IMR-90 (cell line): ENCODE measurements at regions not wholly inside any gene's neighbourhood (a gene's known extent, or its start where the extent isn't known, plus 50 kb on each side); places are given as distances from the start of the nearest gene placed in this dataset.

Experiments used
- ATAC-seq: fragments of 200-7000 bp; cut with Tn5 transposase; 2 replicates; pipeline ENCODE4 v1.9.1; 2020; ENCODE audit warnings: low read depth, mild to moderate bottlenecking, moderate library complexity
- BruUV-seq: library from RNA; stranded (reverse); fragments of 400-500 nt; replicated peaks from 2 replicates; lab custom pipeline; 2021; lab: Mats Ljungman, UMichigan
- CTCF ChIA-PET: fragments of 300-600 bp; formaldehyde crosslinking; extraction: SDS; loops from one replicate; lab custom pipeline; 2021; ENCODE audit warnings: antibody characterized with exemption; lab: Yijun Ruan, JAX
- POLR2A ChIA-PET: fragments of 300-600 bp; sonication (Branson Sonifier 250); formaldehyde crosslinking; loops from one replicate; lab custom pipeline; 2022; ENCODE audit warnings: antibody characterized with exemption; ENCODE audit not compliant: unreplicated experiment; lab: Charles Lee
- DNase-seq: peaks from one replicate; pipeline ENCODE4 v3.0.0; 2013
- H2AFZ ChIP-seq: replicated peaks from 2 replicates; pipeline ENCODE3; 2013; ENCODE audit warnings: low read length, mild to moderate bottlenecking; ENCODE audit not compliant: poor library complexity
- H2AK5ac ChIP-seq: 2 replicates; pipeline ENCODE4 v1.6.1; 2013; ENCODE audit warnings: low read depth, low read length, inconsistent platforms
- H2AK9ac ChIP-seq: replicated peaks from 2 replicates; pipeline ENCODE3; 2013; ENCODE audit warnings: mild to moderate bottlenecking, low read depth, low read length, moderate library complexity; ENCODE audit not compliant: poor library complexity
- H2BK120ac ChIP-seq: 2 replicates; pipeline ENCODE4 v1.6.1; 2013; ENCODE audit warnings: low read depth, low read length, inconsistent platforms
- H2BK15ac ChIP-seq: 3 replicates; pipeline ENCODE4 v1.6.1; 2013; ENCODE audit warnings: low read depth, low read length, inconsistent platforms
- H2BK20ac ChIP-seq: 2 replicates; pipeline ENCODE4 v1.6.1; 2013; ENCODE audit warnings: low read depth, mild to moderate bottlenecking, inconsistent platforms, low read length, moderate library complexity
- H2BK5ac ChIP-seq: 2 replicates; pipeline ENCODE4 v1.6.1; 2013; ENCODE audit warnings: mild to moderate bottlenecking, low read depth, low read length, inconsistent platforms; ENCODE audit not compliant: poor library complexity, severe bottlenecking
- H3K14ac ChIP-seq: replicated peaks from 2 replicates; pipeline ENCODE4 v1.6.1; 2013; ENCODE audit warnings: low read depth, low read length, inconsistent platforms
- H3K18ac ChIP-seq: 2 replicates; pipeline ENCODE4 v1.6.1; 2013; ENCODE audit warnings: low read depth, low read length, control low read depth
- H3K23ac ChIP-seq: 2 replicates; pipeline ENCODE4 v1.6.1; 2013; ENCODE audit warnings: low read depth, low read length, inconsistent platforms
- H3K27ac ChIP-seq: 2 replicates; pipeline ENCODE4 v1.5.1; 2013; ENCODE audit warnings: mild to moderate bottlenecking, control low read depth, low read length; ENCODE audit not compliant: insufficient read depth
- H3K27me3 ChIP-seq: 2 replicates; pipeline ENCODE4 v1.6.1; 2013; ENCODE audit warnings: low read length; ENCODE audit not compliant: control insufficient read depth, insufficient read depth
- H3K36me3 ChIP-seq: 2 replicates; pipeline ENCODE4 v1.6.1; 2013; ENCODE audit warnings: low read length, mixed read lengths; ENCODE audit not compliant: control insufficient read depth, insufficient read depth
- H3K4ac ChIP-seq: 2 replicates; pipeline ENCODE4 v1.6.1; 2013; ENCODE audit warnings: low read depth, low read length, inconsistent platforms
- H3K4me1 ChIP-seq: 2 replicates; pipeline ENCODE4 v1.6.1; 2013; ENCODE audit warnings: low read length, mixed read lengths; ENCODE audit not compliant: control insufficient read depth, insufficient read depth
- H3K4me2 ChIP-seq: 2 replicates; pipeline ENCODE4 v1.6.1; 2013; ENCODE audit warnings: low read depth, mild to moderate bottlenecking, control low read depth, low read length, moderate library complexity
- H3K4me3 ChIP-seq: 2 replicates; pipeline ENCODE4 v1.5.1; 2013; ENCODE audit warnings: low read depth, mild to moderate bottlenecking, control low read depth, low read length, moderate library complexity; ENCODE audit not compliant: insufficient read depth
- H3K56ac ChIP-seq: 2 replicates; pipeline ENCODE4 v1.6.1; 2013; ENCODE audit warnings: low read length, inconsistent platforms; ENCODE audit not compliant: insufficient read depth; ENCODE audit errors: extremely low read depth
- H3K79me1 ChIP-seq, 2 experiments: 2 replicates each; pipeline ENCODE4 v1.6.1; 2013; ENCODE audit warnings: low read length in 2 of 2, inconsistent platforms in 1 of 2, low read depth in 1 of 2
- H3K9ac ChIP-seq: 2 replicates; pipeline ENCODE4 v1.6.1; 2013; ENCODE audit warnings: low read depth, low read length, control low read depth
- H3K9me1 ChIP-seq: 2 replicates; pipeline ENCODE4 v1.6.1; 2013; ENCODE audit warnings: low read length, inconsistent platforms; ENCODE audit not compliant: insufficient read depth
- H3K9me3 ChIP-seq: 2 replicates; pipeline ENCODE4 v1.6.1; 2013; ENCODE audit warnings: low read length; ENCODE audit not compliant: control insufficient read depth, insufficient read depth
- H4K20me1 ChIP-seq: 2 replicates; pipeline ENCODE4 v1.6.1; 2013; ENCODE audit warnings: low read length, inconsistent platforms; ENCODE audit not compliant: insufficient read depth
- H4K5ac ChIP-seq: 2 replicates; pipeline ENCODE4 v1.6.1; 2013; ENCODE audit warnings: mild to moderate bottlenecking, low read depth, low read length, control low read depth
- H4K8ac ChIP-seq, 2 experiments: 2 replicates each; pipeline ENCODE4 v1.6.1; 2013; ENCODE audit warnings: low read depth in 2 of 2, low read length in 2 of 2, control low read depth in 1 of 2, inconsistent platforms in 1 of 2
- H4K91ac ChIP-seq: 2 replicates; pipeline ENCODE4 v1.6.1; 2013; ENCODE audit warnings: low read depth, low read length, inconsistent platforms; ENCODE audit not compliant: insufficient read depth
- CEBPB ChIP-seq: IDR thresholded peaks from 2 replicates; pipeline ENCODE4 v1.6.1; 2012; ENCODE audit warnings: low read depth, low read length, improper control_type of control experiment
- FOS ChIP-seq: fragments of 150-350 bp; IDR thresholded peaks from 2 replicates; pipeline ENCODE4 v1.6.1; 2016; ENCODE audit warnings: low read depth, low read length
- MAFK ChIP-seq: IDR thresholded peaks from 2 replicates; pipeline ENCODE4 v1.6.1; 2012; ENCODE audit warnings: low read depth, low read length, improper control_type of control experiment
- MAZ ChIP-seq: IDR thresholded peaks from 2 replicates; pipeline ENCODE4 v1.6.1; 2012; ENCODE audit warnings: low read depth, mild to moderate bottlenecking, low read length, improper control_type of control experiment, moderate library complexity, borderline replicate concordance
- MXI1 ChIP-seq: IDR thresholded peaks from 2 replicates; pipeline ENCODE4 v1.6.1; 2012; ENCODE audit warnings: low read depth, mild to moderate bottlenecking, low read length, moderate library complexity, borderline replicate concordance
- NFE2L2 ChIP-seq: fragments of 150-350 bp; IDR thresholded peaks from 2 replicates; pipeline ENCODE4 v1.6.1; 2016; ENCODE audit warnings: low read depth, mild to moderate bottlenecking, low read length
- POLR2A ChIP-seq: IDR thresholded peaks from 2 replicates; pipeline ENCODE4 v1.6.1; 2012; ENCODE audit warnings: mild to moderate bottlenecking, low read depth, low read length
- RAD21 ChIP-seq: IDR thresholded peaks from 2 replicates; pipeline ENCODE4 v1.6.1; 2012; ENCODE audit warnings: low read length, improper control_type of control experiment
- RCOR1 ChIP-seq: IDR thresholded peaks from 2 replicates; pipeline ENCODE4 v1.6.1; 2012; ENCODE audit warnings: mild to moderate bottlenecking, low read length, improper control_type of control experiment; ENCODE audit not compliant: insufficient replicate concordance
- SMC3 ChIP-seq: fragments of 150-350 bp; IDR thresholded peaks from 2 replicates; pipeline ENCODE4 v1.6.1; 2016; ENCODE audit warnings: low read depth, mild to moderate bottlenecking, antibody characterized with exemption, low read length, moderate library complexity
- WGBS, 2 experiments: methylation state at CpG; one replicate each; pipeline versions ENCODE4 v1.1.5 to v1.1.7; 2013; ENCODE audit warnings: missing lambda C conversion rate in 2 of 2; ENCODE audit not compliant: insufficient read length in 1 of 2; ENCODE audit errors: extremely low coverage in 2 of 2; 5-methylcytosine and 5-hydroxymethylcytosine counted together
- dilution Hi-C: fragments of 300-500 bp; cut with HindIII; formaldehyde crosslinking; loops from one replicate; pipeline ENCODE4 v1.14.3; 2018; ENCODE audit warnings: low sequenced_read_pairs; ENCODE audit not compliant: unreplicated experiment
- in situ Hi-C: fragments of 300-500 bp; cut with MboI; formaldehyde crosslinking; loops from 3 replicates; pipeline ENCODE4 v1.14.3; 2019; ENCODE audit warnings: low sequenced_read_pairs, inconsistent platforms, mixed read lengths
- intact Hi-C: fragments of 100-400 bp; cut with micrococcal nuclease; formaldehyde crosslinking; loops from 2 replicates; pipeline ENCODE4 v1.10.0; 2022
- TF ChIP-seq, protein P1 (sequence below): fragments of 150-350 bp; IDR thresholded peaks from 2 replicates; pipeline ENCODE4 v1.6.1; 2017; ENCODE audit warnings: mild to moderate bottlenecking, antibody characterized with exemption, low read length, low read depth
- TF ChIP-seq, protein P2 (sequence below): conservative IDR thresholded peaks from 2 replicates; pipeline ENCODE4 v1.5.1; 2012; ENCODE audit warnings: mild to moderate bottlenecking, low read depth, low read length, improper control_type of control experiment

DNA sequence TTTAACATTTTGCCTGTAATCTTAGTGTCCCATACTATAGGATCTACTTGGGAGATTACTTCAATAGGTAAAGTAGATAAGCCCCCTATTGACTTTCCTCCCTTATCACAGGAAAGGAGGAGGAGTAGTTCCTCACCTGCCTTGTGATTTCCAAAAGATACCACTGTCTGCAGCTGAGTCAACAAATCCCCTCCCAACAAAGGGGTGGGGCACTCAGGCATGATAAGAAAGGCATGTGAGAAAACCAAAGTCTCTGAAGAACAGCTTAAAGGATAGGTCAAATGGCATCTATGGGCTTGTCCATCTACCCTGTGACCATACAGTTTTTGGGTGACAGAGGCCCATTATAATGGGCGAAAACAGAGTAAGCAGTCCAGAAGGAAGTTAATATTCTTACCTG is 71.3 kb upstream of the WNT7A start:
- no peak for TF ChIP-seq RAD21
- TF ChIP-seq NFE2L2, result no peak
- no peak for TF ChIP-seq MXI1
- TF ChIP-seq, protein P1, sequence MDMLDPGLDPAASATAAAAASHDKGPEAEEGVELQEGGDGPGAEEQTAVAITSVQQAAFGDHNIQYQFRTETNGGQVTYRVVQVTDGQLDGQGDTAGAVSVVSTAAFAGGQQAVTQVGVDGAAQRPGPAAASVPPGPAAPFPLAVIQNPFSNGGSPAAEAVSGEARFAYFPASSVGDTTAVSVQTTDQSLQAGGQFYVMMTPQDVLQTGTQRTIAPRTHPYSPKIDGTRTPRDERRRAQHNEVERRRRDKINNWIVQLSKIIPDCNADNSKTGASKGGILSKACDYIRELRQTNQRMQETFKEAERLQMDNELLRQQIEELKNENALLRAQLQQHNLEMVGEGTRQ, result no peak
- no peak for TF ChIP-seq SMC3
- TF ChIP-seq CEBPB, result no peak
- TF ChIP-seq, protein P2, sequence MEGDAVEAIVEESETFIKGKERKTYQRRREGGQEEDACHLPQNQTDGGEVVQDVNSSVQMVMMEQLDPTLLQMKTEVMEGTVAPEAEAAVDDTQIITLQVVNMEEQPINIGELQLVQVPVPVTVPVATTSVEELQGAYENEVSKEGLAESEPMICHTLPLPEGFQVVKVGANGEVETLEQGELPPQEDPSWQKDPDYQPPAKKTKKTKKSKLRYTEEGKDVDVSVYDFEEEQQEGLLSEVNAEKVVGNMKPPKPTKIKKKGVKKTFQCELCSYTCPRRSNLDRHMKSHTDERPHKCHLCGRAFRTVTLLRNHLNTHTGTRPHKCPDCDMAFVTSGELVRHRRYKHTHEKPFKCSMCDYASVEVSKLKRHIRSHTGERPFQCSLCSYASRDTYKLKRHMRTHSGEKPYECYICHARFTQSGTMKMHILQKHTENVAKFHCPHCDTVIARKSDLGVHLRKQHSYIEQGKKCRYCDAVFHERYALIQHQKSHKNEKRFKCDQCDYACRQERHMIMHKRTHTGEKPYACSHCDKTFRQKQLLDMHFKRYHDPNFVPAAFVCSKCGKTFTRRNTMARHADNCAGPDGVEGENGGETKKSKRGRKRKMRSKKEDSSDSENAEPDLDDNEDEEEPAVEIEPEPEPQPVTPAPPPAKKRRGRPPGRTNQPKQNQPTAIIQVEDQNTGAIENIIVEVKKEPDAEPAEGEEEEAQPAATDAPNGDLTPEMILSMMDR, result no peak
- TF ChIP-seq MAZ, result no peak
- TF ChIP-seq POLR2A, result no peak
- no peak for TF ChIP-seq RCOR1
- no peak for TF ChIP-seq FOS
- TF ChIP-seq MAFK, result no peak
- in situ Hi-C loops, result no loop called here
- Histone ChIP-seq H3K4me1 (no peaks in the 10 kb centered on the region), H3K4me2 (no peak overlapping the region), H4K5ac (no peak overlapping the region), H3K18ac (no peak overlapping the region), H3K4me3 (no peak overlapping the region), H3K14ac (no peak overlapping the region), H4K8ac (no peak overlapping the region), H2AK5ac (no peak overlapping the region), H3K9ac (no peak overlapping the region), H2BK5ac (no peak overlapping the region), H3K79me1 (no peaks in the 10 kb centered on the region), H3K9me1 (no peaks in the 10 kb centered on the region), H3K56ac (no peak overlapping the region), H2BK20ac (no peak overlapping the region), H3K9me3 (no peaks in the 10 kb centered on the region), H4K20me1 (no peaks in the 10 kb centered on the region), H2AFZ (no peak overlapping the region), H3K4ac (no peak overlapping the region), H3K27me3 (no peaks in the 10 kb centered on the region), H3K23ac (no peak overlapping the region), H3K27ac (no peak overlapping the region), H2BK15ac (no peak overlapping the region), H2AK9ac (no peak overlapping the region), H2BK120ac (no peak overlapping the region), H4K91ac (no peak overlapping the region), H3K36me3 (no peaks in the 10 kb centered on the region)
- intact Hi-C loops, result no loop called here
- DNase-seq (no peak), ATAC-seq (no peak)
- BruUV-seq, result no TSS peak
- dilution Hi-C loops, result no loop called here
- no CpG with 5 or more reads among the region's 1 CpG for WGBS, 2 experiments
- ChIA-PET POLR2A (no interaction called here), CTCF (no interaction called here)
